ENCODE measurements at regions not wholly inside any gene's neighbourhood (a gene's known extent, or its start where the extent isn't known, plus 50 kb on each side); places are given as distances from the start of the nearest gene placed in this dataset.

DNA sequence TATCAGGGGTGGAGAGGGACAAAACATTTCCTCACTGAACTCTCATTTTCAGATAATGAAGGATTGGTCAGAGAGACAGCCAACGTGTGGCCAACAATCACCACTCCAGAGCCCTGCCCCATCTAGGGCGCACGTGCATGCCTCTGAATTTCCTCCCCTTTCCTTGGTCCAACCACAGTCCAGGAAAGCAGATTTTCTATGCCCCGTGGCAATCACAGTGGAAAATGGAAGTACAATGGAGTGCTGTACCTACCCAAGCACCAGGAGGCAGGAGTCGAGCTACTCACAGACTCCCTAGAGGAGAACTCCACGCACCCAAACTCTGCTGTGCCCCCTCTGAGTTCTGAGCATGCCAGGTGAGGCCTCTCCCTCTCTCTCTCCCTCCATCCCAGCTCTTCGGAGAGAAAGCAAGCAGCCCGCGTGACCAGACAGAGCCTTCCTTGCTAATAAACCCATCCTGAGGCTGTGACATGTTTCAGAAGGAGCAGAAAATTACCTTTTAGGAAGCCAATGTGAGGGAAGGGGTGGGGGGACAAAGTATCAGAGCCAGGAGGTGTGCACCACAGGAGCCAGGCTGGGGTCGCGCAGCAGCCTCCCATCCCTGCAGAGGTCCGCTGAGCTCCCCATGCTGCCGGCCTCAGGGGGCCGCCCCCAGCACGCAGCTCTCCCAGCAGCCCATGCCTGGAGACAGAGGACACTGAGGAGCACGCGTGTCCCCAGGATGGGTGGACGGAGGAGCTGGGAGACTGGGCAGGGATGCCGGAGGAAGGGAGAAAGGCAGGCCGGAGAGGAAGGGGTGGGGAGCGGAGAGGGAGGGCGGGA is 73.4 kb downstream of the PITPNM2 start:
- no peak for DNase-seq (ENCODE audit: low spot score)

- no peak for DNase-seq (ENCODE audit: low spot score)
Measured at GRCh38 chr12:123076604-123077297, 74.1 kb downstream of the PITPNM2 start.

DNA sequence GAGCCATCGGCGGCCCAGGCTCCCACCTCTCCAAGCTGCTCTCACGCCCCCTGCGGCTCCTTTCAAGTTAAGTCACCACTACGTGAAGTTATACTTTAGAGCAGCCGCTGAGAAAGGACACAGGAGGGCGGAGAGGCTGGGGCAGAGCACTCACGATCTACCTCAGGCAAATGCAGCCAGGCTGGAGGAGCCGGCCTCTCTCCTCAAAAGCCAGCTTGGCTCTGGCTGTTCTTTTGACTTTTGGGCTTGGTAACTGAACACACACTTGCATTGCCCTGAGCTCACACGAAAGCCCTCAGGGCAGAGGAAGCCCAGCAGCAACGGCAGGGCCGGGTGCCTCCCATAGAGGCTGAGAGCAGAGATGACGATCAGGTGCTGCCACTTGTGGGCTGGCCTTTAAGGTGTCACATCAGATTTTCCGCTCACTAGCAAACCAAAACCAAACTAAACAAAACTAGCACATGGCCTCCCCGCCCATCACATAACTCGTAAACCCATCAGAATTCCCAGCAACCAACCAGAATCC is 75.2 kb downstream of the PITPNM2 start:
- DNase-seq (ENCODE audit: low spot score), result no peak

DNA sequence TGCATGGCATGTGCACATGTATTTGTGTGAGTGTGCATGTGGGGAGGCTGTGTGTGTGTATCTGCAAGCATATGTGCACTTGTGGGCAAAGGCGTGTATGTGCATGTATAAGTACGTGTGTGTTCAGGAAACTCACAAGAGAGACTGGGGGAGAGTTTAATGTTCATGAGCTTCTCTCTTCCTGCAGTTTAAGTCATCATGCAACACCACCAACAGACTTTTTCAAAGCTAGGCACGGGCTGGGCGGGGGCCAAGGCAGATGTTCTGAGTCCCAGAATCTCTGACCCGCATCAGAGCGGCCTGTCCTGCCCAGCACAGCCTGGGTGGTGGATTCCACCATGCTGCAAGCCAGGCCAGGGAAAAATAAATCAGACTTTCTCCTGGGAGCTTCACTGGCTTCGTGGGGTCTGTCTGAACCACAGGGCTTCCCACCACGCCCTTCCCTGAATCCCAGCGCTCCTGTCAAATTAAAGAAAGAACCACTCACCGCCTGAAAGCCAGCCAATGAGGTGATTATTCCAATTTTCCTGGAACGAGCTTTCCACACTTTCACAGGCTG is 75.7 kb downstream of the PITPNM2 start:
- no peak for DNase-seq (ENCODE audit: low spot score)

- no peak for DNase-seq (ENCODE audit: low spot score)
Measured at GRCh38 chr12:123073962-123074801, 76.7 kb downstream of the PITPNM2 start.

- DNase-seq (ENCODE audit: low spot score), result no peak
Measured at GRCh38 chr12:123073292-123073691, 77.6 kb downstream of the PITPNM2 start.

GRCh38 chr12:123071857-123072256 is 79.0 kb downstream of the PITPNM2 start:
- DNase-seq (ENCODE audit: low spot score), result no peak

GRCh38 chr12:123071099-123071800 is 79.6 kb downstream of the PITPNM2 start:
- no peak for DNase-seq (ENCODE audit: low spot score)

GRCh38 chr12:123070267-123071081 is 80.4 kb downstream of the PITPNM2 start:
- DNase-seq (ENCODE audit: low spot score), result no peak

DNA sequence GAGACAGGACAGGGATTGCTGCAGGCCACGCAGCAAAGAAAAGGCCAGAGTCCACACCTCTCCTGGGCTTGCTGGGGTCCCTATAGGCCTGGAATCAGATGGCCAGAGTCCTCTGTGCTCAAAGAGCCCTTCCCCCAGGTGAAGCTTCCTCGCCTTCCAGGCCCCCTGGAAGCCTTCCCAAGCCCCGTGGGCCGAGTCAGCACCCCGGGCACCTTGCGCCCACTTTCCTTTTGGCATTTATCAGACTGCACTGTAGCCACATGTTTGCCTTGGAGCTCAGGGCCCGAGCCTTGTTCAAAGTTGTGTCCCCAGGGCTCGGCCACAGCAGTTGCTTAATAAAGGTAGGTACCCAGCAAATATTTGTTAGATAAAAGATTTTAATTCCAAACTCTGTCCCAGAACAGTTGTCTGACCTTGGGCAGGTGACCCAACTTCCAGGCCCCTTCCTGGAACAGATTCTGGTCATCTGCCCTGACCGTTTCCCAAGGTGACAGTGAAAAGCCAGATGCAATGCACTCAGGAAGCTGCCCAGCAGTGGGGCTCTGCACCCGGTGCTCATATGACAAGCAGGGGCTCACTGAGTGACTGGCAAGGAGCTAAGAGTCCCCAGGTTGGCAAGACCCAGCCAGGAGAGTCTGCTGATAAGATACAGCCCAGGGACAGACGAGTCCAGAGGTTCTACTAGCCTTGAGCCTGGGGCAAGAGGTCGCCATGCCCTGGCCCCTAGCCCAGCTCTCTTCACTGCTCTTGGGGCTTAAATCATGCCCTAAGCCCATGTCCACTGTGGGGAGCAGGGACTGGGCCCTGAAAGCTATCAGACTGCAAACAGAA is 81.2 kb downstream of the PITPNM2 start:
- no peak for DNase-seq (ENCODE audit: low spot score)

DNA sequence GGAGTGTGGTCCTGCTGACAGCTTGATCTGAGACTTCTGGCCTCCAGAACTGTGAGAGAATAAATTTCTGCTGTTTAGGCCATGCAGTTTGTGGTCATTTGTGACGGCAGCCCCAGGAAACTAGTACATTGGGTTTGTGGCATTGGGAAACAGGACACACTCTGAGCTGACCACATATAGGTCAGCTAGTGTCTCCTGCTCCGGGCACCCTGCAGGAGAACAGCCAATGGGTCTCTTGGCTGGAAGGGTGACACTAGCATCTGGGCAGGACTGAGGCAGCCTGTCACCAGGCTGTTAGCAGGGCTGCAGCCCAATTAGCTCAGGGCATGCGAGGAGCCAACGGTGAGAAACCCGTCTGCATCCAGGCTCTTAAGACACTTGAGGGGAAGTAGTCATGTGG is 83.2 kb downstream of the PITPNM2 start:
- DNase-seq (ENCODE audit: low spot score), result no peak

- DNase-seq (ENCODE audit: low spot score), result no peak
Measured at GRCh38 chr12:123066384-123066710, 84.5 kb downstream of the PITPNM2 start.

DNA sequence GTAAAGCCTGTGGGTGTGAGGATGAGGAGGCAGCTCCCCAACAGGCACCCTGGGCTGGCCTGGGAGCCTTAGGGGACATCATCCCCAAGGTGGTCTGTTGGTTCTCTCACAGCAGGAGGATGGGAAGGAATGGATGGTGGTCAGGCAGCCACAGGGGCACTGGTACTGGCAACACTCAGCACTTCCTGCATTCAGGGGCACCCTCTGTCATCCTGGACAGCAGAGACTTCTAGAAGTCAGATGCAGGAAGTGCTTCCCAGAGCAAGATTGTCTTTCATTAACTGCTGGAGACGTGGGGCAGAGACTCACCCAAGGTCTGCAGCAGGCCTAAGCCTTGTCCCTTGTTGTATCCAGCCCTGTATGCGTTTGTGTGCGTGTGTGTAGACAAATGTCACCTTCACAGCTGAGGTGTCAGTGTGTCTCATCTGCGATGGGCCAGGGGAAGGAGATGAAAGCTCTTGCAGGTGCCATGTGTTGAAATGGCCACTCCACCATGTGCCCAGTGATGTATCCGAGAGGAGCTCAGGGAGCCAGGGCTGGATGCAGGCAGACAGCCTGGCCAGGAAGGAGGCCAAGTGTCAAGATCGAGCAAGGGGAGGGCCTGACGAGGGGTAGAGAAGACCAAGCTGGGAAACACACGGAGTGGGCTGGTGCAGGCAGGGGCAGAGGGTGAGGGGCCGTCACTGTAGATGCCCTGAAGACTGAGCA is 85.1 kb downstream of the PITPNM2 start:
- no peak for DNase-seq (ENCODE audit: low spot score)

- no peak for DNase-seq (ENCODE audit: low spot score)
Measured at GRCh38 chr12:123064885-123065619, 84.6 kb downstream of the ARL6IP4 start.

GRCh38 chr12:123064366-123064765 is 83.9 kb downstream of the ARL6IP4 start:
- DNase-seq (ENCODE audit: low spot score), result no peak

GRCh38 chr12:123063535-123063934 is 83.1 kb downstream of the ARL6IP4 start:
- no peak for DNase-seq (ENCODE audit: low spot score)

DNA sequence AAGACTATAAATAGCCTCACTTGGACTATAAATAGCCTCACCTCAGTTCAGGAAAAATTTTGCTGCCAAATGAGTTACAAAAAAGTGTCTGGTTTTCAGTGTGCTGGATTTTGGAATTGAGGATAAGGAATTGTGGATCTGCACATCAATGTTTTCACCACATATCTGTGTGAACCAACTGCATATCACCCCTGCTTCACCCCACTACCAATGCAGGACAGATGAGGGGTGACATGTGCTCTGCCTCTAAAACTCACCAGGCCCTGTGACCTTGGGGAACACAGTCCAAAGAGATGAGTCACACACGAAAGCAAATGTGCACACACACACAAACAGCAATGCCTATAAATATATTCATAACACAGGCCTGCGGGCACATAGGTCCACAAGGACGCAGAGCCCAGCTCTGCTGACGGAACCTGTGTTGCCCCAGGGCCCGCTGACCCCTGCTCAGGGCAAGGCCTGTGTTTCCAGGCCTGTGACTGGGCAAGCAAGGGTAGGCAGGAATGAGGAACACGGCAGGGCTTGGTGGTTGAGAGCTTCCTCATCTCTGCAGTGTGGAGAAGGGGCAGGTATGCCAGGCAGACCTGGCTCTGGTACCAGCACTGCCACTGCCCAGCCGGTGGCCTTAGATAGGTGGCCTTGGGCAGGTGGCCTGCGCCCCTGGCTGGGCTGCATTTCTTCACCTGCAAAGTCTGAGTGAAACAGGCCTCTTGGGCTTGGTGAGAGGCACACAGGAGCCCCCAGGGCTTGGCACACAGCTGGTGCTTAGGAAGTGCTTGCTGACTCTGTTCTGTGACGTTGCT is 82.4 kb downstream of the ARL6IP4 start:
- DNase-seq (ENCODE audit: low spot score), result no peak

Data from hematopoietic multipotent progenitor cell treated with erythropoietin and hydrocortisone succinate and interleukin-3 and kit ligand, for 17 days (in vitro differentiated cells).